Lung microvascular endothelial cell (primary cell): ENCODE measurements at regions not wholly inside any gene's neighbourhood (a gene's known extent, or its start where the extent isn't known, plus 50 kb on each side); places are given as distances from the start of the nearest gene placed in this dataset.
"Not testable (repeated sequence)": the region's sequence is repeated elsewhere in the genome, so short reads cannot be mapped to it uniquely, and the experiment has no call there.

Experiments
- DNase-seq, 2 donors: peaks; one replicate each; pipeline versions ENCODE4 v3.0.0 to v3.0.0-alpha.2; 2010; ENCODE audit warnings: low read depth in 2 of 2

- no peak for DNase-seq
Observed at GRCh38 chr14:87321548-87321947, 671.4 kb downstream of the GALC start.

DNA sequence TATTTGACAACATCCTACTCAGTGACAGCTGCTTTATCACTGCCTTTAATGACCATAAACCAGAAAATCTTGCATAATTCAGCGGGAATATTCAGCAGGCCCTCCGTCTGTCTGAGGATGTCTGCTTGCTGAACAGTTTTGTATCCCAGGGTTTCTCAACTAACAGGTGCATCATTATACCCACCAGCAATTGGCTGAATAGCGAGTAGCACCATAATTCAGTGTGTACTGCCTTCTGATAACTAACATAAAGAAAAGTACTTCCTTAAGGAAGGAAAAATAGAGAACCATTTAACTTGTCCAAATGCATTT lies 680.1 kb downstream of the GALC start:
- DNase-seq: no peak

GRCh38 chr14:87312169-87312893 lies 680.7 kb downstream of the GALC start:
- DNase-seq: no peak

- DNase-seq: no peak
Observed at GRCh38 chr14:87309557-87309956, 683.4 kb downstream of the GALC start.

DNA sequence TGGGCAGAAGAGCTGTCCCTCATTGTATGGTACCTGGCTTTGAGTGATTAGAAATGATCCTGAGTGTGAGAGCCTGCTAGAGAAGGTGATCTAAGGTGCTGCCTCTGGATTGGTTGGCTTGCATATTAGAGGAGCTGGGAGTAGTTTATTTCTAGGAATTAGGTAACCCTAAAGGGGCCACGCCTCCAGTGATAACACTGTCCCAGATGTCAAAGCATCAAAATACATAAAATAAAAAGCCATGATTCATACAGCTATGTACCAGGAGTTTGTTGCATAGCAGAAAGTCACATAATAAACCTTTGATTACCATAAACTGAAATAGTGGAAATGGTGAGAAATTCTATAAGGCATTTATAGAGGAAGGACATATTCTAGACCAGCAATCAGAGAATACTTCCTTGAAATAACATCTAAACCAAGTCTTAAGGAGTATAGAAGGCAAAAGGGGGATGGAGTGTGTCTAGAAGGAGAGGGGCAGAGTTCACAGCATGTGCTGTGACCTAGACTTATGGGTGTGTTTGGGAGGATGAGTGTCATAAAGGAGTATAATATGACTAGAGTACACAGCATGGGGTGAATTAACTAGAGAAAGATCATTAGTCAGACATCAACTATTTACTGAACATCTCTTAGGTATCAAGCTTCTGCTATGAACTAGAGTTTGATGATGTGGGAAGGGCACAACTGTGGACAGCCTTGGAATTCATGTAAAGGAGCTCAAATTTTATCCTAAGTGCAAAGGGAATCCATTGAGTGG lies 686.4 kb downstream of the GALC start:
- DNase-seq: no peak

- DNase-seq: no peak
Observed at GRCh38 chr14:87305345-87305744, 687.6 kb downstream of the GALC start.

DNA sequence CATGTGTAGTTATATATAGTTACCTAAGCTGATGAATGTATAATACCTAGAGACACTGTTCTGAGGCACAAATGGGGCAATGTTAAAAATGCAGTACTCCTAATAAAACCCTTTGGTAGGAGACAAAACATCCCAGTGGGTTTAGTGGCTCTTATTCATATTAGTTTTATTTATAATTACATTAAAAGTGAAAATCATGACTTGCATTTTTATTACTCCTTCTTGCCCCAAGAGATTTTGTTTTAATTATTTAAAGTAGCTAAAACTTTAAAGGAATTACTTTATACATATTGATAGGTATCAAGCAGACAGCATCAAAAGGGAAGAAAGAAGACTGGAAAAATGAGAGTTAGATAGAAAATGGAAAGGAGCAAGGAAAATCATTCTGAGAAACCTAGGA lies 688.6 kb downstream of the GALC start:
- DNase-seq: no peak

GRCh38 chr14:87286826-87287225 lies 706.2 kb downstream of the GALC start:
- no peak for DNase-seq

- DNase-seq: no peak
Observed at GRCh38 chr14:87286191-87286590, 706.8 kb downstream of the GALC start.

DNA sequence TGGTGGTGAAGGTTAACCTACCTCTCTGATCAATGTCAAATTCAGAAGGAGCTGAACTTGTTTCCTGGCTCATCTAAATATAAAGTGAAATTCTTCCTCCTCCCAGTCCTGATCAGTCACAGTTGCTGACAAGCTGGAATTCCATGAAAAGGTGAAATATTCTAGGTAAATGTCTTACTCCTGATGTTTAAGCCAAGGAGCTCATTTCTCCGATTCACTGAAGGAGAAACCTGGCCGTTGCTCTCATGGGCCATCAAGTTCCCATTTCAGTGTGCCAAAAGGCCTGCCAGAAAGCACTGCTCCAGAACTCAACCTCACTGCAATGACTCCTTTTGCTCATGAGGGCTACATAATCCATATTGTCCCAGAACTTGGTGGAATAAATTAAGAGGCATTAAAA lies 707.5 kb downstream of the GALC start:
- DNase-seq: no peak

- DNase-seq: no peak
Observed at GRCh38 chr14:87283547-87283946, 709.4 kb downstream of the GALC start.

GRCh38 chr14:87282266-87282665 lies 710.7 kb downstream of the GALC start:
- DNase-seq: no peak

DNA sequence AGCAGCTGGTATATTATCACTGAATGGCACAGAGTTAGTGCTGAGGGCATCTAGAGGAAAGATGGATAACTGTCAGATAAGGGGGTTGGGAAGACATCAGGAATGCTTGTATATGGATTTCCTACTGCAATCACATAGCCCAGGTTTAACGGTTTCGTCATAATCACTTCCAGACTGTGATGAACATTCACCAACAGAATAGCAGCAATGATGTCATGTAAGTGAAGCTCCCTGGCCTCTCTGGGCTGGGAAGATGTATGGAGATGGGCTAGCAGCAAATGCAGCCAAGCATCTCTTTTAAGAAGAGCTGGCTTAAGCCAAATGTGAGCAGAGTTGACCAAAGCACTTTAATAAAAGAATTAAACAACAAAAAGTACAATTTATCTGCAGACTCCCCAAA lies 714.6 kb downstream of the GALC start:
- DNase-seq: no peak

DNA sequence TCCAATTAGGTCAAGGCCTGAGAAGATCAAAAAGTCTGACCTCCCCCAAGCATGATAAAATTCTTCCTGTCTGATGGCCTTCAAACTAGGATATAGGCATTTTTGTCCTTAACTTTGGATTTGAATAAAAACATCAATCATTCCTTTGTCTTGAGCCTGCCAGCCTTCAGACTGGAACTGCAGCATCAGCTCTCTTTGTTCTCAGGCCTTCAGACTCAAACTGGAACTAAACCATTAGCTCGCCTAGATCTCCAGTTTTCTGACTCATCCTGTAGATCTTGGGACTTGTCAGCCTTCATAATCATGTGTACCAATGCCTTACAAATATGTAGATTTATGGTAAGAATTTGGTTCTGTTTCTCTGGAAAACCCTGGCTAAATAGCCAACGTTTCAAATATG lies 721.7 kb downstream of the GALC start:
- DNase-seq: no peak

GRCh38 chr14:87268997-87269396 lies 724.0 kb downstream of the GALC start:
- no peak for DNase-seq

DNA sequence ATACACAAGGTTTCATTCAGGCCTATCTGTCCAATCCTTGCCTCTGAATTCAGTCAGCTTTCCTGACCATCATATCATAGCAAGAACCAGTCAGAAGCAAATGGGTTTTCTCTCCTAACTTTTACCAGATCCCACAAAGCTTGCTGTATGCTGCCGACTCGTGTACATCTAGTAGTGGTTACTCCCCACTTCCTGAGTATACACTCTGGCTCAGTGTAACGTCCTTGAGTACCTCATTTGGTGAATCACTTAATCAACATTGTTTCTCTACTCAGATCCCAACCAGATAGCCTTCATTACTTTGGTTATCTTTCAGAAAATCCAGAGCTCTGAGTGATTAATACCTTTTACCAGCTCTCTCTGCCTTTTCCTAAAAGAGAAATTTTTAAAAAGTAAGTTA lies 728.2 kb downstream of the GALC start:
- DNase-seq: no peak

DNA sequence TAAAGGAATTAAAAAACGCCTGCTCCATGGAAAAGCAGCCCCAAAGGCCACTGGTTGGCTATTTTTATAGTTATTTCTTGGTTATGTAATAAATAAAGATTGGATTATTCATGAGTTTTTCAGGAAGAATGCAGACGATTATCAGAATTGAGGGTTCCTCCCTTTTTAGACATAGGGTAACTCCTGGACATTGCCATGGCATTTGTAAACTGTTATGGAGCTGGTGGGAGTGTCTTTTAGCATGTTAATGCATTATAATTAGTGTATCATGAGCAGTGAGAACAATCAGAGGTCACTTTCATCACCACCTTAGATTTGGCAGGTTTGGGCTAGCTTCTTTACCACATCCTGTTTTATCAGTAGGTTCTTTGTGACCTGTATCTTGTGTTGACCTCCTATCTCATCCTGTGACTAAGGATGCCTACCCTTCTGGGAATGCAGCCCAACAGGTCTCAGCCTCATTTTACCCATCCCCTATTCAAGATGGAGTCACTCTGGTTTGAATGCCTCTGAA lies 728.7 kb downstream of the GALC start:
- no peak for DNase-seq

DNA sequence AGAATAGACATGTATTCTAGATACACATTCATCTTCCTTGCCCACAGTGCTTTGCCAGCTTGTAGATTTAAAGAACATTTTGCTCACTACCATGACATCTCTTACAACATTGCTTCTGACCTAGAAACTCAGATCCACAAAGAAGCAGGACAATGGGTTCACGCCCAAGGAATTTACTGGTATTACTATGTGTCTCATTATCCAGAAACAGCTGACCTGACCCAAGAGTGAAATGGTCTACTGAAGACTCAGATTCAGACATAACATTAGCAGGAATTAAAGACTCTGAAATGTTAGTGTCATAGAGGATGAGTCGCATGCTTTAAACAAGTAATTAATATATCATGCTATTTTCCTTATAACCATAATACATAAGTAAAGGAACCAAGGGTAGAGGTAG lies 731.4 kb downstream of the GALC start:
- DNase-seq: no peak

DNA sequence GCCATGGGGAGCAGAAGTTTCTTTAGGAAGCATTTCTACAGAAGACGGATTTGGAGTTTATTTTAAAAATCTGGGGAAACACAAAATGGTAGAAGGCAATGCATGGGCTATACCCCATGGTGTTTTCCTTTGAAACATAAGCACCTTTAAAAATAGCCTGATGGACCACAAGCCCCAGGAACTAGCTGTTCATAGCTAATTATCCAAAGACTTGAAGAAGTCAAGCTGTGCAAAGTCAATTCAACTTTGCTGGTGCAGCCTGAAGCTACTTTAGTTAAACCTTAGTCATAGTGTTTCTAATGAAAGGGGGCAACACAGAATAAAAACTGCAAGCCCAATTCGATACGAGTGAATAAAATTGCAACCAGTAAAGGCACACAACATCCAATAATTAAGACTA lies 732.5 kb downstream of the GALC start:
- DNase-seq: no peak

DNA sequence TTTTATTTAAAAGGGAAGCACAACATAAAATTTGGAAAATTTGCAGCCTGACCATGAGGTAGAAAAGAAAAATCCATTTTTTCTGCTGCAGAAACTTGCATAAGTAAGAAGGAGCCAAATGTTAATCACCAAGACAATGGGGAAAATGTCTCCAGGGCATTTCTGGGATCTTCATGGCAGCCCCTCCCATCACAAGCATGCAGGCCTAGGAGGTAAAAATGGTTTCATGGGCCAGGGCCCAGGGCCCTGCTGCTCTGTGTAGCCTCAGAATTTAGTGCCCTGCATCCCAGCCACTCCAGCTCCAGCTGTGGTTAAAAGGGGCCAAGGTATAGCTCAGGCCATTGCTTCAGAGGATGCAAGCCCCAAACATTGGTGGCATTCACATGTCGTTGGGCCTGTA lies 735.6 kb downstream of the GALC start:
- no peak for DNase-seq

DNA sequence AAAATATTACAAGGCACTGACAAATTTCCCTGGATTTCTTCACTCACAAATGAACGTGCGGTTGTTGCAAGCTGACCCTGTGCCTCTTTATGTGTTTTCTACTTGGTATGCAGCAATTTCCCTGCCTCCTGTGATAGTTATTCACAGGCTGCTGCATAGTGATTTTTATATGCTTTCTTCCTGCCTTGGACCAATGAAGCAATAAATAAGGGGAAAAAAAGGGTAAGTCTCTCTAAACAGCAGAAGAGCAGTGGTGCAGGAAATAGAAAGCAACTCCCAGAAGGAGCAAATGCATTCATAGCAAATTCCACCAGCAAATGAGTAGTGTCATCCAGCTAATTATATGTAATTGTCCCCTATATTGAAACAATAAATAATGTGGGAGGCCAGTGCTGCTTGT lies 737.9 kb downstream of the GALC start:
- no peak for DNase-seq

GRCh38 chr14:87254331-87254874 lies 738.6 kb downstream of the GALC start:
- DNase-seq: no peak

GRCh38 chr14:87253791-87254190 lies 739.2 kb downstream of the GALC start:
- not testable (repeated sequence) for DNase-seq
